SK-N-MC (cell line): ENCODE measurements at regions not wholly inside any gene's neighbourhood (a gene's known extent, or its start where the extent isn't known, plus 50 kb on each side); places are given as distances from the start of the nearest gene placed in this dataset.

Experiments
- DNase-seq: peaks from one replicate; pipeline ENCODE4 v3.0.0-alpha.2; 2011; ENCODE audit warnings: low read depth, low spot score
- H3K27ac ChIP-seq: fragments of 200-600 bp; sonication (generic); 2 replicates; pipeline ENCODE4 v1.5.1; 2016; ENCODE audit warnings: mixed run types
- H3K36me3 ChIP-seq: fragments of 200-600 bp; sonication (generic); 2 replicates; pipeline ENCODE4 v1.6.1; 2017; ENCODE audit warnings: antibody characterized with exemption, low read length, mixed read lengths; ENCODE audit not compliant: insufficient read depth
- H3K4me3 ChIP-seq: fragments of 200-600 bp; sonication (generic); 2 replicates; pipeline ENCODE4 v1.5.1; 2016
- H3K9ac ChIP-seq: fragments of 200-600 bp; sonication (generic); 2 replicates; pipeline ENCODE4 v1.8.0; 2017; ENCODE audit warnings: mixed run types, mixed read lengths; ENCODE audit not compliant: insufficient read length
- H3K9me3 ChIP-seq: fragments of 200-600 bp; sonication (generic); 2 replicates; pipeline ENCODE4 v1.6.1; 2017; ENCODE audit warnings: low read depth, mild to moderate bottlenecking, antibody characterized with exemption, low read length, moderate library complexity, mixed read lengths
- EZH2 ChIP-seq: fragments of 200-600 bp; sonication (generic); IDR thresholded peaks from one replicate; pipeline ENCODE4 v1.6.1; 2017; ENCODE audit warnings: antibody characterized with exemption
- FOXP2 ChIP-seq: optimal IDR thresholded peaks from 2 replicates; pipeline ENCODE3; 2011; ENCODE audit warnings: mild to moderate bottlenecking, moderate library complexity; ENCODE audit not compliant: insufficient read depth; ENCODE audit errors: extremely low read length, control extremely low read depth
- POLR2AphosphoS5 ChIP-seq: IDR thresholded peaks from 2 replicates; pipeline ENCODE4 v1.6.1; 2012; ENCODE audit warnings: mild to moderate bottlenecking, low read depth, low read length, borderline replicate concordance

DNA sequence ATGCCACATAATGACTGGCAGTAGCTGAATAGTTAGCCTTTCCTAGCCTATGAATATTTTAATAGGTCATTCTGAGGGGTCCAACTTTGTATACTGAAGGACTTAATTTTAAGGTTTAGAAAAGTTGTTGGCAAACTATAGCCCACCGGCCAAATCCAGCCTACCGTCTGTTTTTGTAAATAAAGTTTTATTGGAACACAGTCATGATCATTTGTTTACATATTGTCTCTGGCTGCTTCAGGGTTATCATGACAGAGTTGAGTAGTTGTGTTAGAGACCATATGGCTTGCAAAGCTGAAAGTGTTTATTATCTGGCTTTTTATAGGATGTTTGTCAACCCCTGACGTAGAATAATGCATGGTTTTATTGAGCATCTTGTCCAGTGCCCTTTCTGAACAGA, 73.4 kb downstream of the NTMT2 start:
- Histone ChIP-seq H3K9ac (no peak overlapping the region), H3K27ac (no peak overlapping the region), H3K4me3 (no peak overlapping the region), H3K9me3 (no peaks in the 10 kb centered on the region), H3K36me3 (no peaks in the 10 kb centered on the region)
- no peak for TF ChIP-seq POLR2AphosphoS5
- no peak for TF ChIP-seq FOXP2
- TF ChIP-seq EZH2, result no peak
- DNase-seq, result no peak

DNA sequence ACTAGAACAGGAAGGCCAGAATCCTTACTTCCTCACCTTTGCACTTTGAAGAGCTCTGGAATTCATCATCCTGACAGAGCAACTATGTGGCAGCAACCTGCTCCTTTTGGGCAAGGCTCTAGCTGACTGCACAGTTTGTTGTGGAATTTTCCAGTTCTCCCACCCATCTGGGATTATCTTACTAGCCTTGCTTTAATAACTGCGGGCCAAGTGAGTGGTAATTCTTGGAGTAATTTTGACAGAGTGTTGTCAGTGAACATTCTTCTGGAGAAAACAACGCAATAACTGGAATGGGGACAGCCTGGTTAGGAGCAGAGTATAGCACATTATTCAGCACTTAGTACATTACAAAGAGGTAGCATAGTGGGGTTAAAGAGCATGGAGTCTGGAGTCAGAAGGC, 75.3 kb downstream of the NTMT2 start:
- no peaks in the 10 kb centered on the region for H3K9me3 ChIP-seq
- no peaks in the 10 kb centered on the region for H3K36me3 ChIP-seq
- TF ChIP-seq FOXP2 (no peak), POLR2AphosphoS5 (no peak), EZH2 (no peak)
- no peak overlapping the region for H3K27ac ChIP-seq
- no peak for DNase-seq
- H3K9ac ChIP-seq, result no peak overlapping the region
- no peak overlapping the region for H3K4me3 ChIP-seq

DNA sequence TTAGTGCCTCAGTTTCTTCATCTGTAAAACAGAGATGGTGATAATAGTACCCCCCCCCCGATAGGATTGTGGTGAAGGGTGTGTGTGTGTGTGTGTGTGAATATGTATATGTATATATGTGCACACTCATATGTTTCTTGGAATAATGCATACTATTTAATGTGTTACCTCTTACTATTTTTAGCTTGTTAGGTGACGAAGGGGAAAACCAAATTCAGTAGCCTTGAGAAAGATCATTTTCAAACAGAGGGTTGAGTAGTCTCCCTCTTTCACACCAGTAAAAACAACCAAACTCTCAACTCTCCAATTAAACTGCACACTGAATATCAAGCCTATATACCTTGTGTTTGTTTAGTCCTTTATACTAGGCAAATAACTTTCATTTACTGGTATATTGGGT, 75.7 kb downstream of the NTMT2 start:
- Histone ChIP-seq H3K9me3 (no peaks in the 10 kb centered on the region), H3K36me3 (no peaks in the 10 kb centered on the region), H3K27ac (no peak overlapping the region), H3K4me3 (no peak overlapping the region), H3K9ac (no peak overlapping the region)
- no peak for DNase-seq
- no peak for TF ChIP-seq FOXP2
- no peak for TF ChIP-seq EZH2

DNA sequence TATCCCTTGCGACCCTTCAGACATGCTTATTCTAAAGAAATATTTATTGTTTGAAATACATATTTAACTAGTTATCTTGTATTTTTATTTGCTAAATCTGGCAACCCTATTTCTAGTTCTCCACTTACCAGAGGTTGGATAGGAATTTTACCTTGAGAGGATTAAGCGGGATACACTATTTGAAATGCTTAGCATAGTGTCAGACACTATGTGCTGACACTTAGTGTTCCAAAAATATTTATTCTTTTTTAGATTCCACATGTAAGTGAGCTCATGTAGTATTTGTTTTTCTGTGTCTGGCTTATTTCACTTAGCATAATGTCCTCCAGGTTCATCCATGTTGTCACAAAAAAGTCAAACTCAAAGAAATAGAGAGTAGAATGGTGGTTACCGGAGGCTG, 78.7 kb downstream of the NTMT2 start:
- H3K4me3 ChIP-seq, result no peak overlapping the region
- DNase-seq, result no peak
- H3K9me3 ChIP-seq, result no peaks in the 10 kb centered on the region
- no peak overlapping the region for H3K27ac ChIP-seq
- H3K9ac ChIP-seq, result no peak overlapping the region
- TF ChIP-seq EZH2, result no peak
- TF ChIP-seq POLR2AphosphoS5, result no peak
- TF ChIP-seq FOXP2, result no peak
- H3K36me3 ChIP-seq, result no peaks in the 10 kb centered on the region

DNA sequence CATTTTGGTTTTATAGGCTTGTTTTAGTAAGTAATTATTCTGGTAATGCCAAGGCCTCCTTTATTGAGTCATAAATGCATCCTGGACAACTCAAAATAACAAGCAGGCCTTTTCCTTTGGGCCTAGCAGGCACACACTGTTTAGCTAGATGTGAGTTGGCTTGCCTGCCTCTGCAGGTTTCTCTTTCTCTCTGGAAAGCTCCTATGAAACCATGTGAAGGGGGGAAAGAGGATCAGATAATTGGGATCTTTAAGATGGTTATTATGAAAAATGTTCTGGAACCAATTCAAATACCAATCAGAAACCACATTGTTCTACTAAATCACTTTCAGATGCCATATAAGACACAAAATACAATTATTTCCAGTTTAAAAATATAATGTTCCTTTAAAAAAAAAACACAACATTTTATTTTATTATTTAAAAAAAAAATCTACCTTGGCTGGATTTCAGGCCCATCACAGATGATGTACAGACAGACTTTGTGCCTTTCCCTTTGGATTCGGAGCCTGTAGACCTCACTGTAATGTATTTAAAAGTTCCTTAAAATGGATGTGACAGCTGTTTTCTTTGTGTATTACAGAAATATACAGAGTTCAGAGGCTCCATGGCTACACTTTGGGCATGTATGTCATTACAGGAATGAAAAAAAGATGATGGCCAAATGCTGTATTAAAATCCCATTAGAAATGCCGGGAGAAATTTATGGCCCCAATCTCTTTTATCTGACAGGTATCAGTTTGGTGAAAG, 80.2 kb downstream of the NTMT2 start:
- Histone ChIP-seq H3K27ac (no peak overlapping the region), H3K4me3 (no peak overlapping the region), H3K9me3 (no peaks in the 10 kb centered on the region), H3K36me3 (no peaks in the 10 kb centered on the region), H3K9ac (no peak overlapping the region)
- no peak for TF ChIP-seq FOXP2
- TF ChIP-seq POLR2AphosphoS5, result no peak
- no peak for TF ChIP-seq EZH2
- no peak for DNase-seq

DNA sequence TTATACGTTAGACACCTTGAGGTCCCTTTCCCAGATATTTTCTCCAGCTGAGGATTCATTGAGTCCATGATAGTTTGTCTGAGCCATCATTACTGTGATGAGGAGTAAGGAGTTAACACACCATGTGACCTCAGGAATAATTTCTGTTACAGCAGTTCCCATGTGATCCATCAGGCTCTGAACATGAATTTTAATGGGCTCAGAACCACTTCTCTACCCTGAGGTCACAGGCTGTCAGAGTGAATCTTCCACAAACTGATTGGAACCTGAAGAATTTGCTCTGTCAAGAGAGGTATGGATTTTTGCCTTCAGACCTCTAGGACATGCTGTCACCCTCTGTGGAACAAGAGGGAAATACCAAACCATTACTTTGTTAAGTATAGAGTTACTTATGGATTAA, 81.0 kb downstream of the NTMT2 start:
- Histone ChIP-seq H3K27ac (no peak overlapping the region), H3K36me3 (no peaks in the 10 kb centered on the region), H3K9ac (no peak overlapping the region), H3K4me3 (no peak overlapping the region), H3K9me3 (no peaks in the 10 kb centered on the region)
- DNase-seq, result no peak
- TF ChIP-seq POLR2AphosphoS5, result no peak
- TF ChIP-seq EZH2, result no peak
- TF ChIP-seq FOXP2, result no peak

DNA sequence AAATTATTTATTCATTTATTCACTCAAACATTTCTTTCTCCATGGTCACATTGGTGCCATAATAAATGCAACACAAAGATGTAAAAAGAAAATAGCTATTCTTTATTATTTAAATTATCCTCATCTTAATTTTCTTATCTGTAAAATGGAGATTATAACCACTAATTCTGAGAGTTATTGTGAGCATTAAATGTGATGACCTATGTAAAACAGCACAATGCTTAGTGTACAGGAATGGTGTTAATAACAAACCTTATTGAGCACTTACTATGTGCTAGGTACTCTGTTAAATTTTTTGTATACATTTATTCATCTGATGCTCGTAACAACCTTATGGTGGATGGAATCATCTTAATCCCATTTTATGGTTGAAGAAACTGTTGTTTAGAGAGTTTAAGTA, 84.6 kb downstream of the NTMT2 start:
- no peak for TF ChIP-seq POLR2AphosphoS5
- no peak for TF ChIP-seq FOXP2
- TF ChIP-seq EZH2, result no peak

DNA sequence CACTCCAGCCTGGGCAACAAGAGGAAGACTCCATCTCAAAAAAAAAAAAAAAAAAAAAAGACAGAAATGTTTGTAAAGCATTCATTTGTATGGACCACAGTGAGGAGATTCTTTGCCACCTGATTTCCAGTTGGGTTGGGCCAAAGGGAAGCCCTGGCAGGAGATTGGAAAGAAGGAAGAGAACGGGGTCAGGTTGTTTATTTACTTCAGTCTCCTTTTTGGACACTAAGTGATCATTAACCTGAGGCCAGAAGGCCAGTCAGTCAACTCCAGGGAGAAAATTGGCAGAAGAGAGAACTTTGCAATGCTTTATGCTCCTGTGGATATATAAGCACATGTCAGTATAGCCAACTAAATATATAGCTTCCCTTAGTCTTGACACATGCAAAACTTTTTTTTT, 85.9 kb downstream of the NTMT2 start:
- H3K9me3 ChIP-seq, result no peaks in the 10 kb centered on the region
- no peak overlapping the region for H3K4me3 ChIP-seq
- TF ChIP-seq FOXP2, result no peak
- no peak for TF ChIP-seq EZH2
- TF ChIP-seq POLR2AphosphoS5, result no peak
- H3K27ac ChIP-seq, result no peak overlapping the region
- H3K36me3 ChIP-seq, result no peaks in the 10 kb centered on the region
- H3K9ac ChIP-seq, result no peak overlapping the region
- DNase-seq, result no peak

More for the DNA sequence above, 84.6 kb downstream of the NTMT2 start:
- Histone ChIP-seq H3K36me3 (no peaks in the 10 kb centered on the region), H3K27ac (no peak overlapping the region), H3K4me3 (no peak overlapping the region), H3K9ac (no peak overlapping the region), H3K9me3 (no peaks in the 10 kb centered on the region)
- DNase-seq, result no peak

DNA sequence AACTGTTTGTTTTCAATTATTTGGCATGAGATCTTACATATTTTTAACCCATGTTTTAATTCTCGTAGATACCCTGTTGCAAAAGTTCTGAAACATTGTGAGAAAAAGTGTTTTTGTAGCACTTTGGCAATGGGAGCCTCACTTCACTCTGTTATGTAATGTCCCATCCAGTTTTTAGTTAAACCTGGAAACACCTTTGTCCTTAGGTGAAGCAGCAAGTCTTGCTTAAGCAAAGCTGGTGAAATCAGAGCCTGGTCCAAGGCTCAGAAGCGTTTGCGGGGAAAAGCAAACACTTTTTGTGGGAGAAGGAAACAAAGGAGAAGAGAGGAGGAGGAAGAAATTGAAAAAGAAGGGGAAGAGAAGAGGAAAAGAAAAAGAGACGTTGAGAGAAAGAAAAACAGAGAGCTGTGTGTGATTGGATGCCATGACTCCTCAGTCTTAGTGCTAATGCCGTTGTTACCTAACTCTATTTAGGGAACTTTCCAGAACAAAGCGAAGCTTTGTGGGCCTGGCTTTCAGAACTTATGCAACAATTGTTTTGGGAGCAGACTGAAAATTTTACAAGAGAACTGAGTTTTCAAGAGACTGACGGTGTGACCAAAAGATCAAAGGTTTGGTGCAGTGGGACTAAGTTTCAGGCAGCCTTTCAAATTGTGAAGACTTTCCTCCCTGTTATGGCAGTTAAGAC, 93.1 kb downstream of the NTMT2 start:
- H3K4me3 ChIP-seq, result no peak overlapping the region
- DNase-seq, result no peak
- TF ChIP-seq EZH2 (no peak), POLR2AphosphoS5 (no peak), FOXP2 (no peak)
- H3K9ac ChIP-seq, result no peak overlapping the region
- H3K36me3 ChIP-seq, result no peaks in the 10 kb centered on the region
- no peak overlapping the region for H3K27ac ChIP-seq
- H3K9me3 ChIP-seq, result no peaks in the 10 kb centered on the region
